Uterus (tissue), 2 donors: ENCODE measurements at regions not wholly inside any gene's neighbourhood (a gene's known extent, or its start where the extent isn't known, plus 50 kb on each side); places are given as distances from the start of the nearest gene placed in this dataset.

Source experiments
- CTCF ChIP-seq, 4 experiments: fragments of 200-600 bp in 2 of 4; fragments of 450-650 bp in 2 of 4; sonication (generic) in 2 of 4; IDR thresholded peaks; one replicate each; pipeline ENCODE4 v1.5.1; 2016 to 2019; ENCODE audit warnings: antibody characterized with exemption in 4 of 4, mild to moderate bottlenecking in 2 of 4, moderate library complexity in 1 of 4
- POLR2A ChIP-seq, 2 donors: fragments of 450-650 bp; IDR thresholded peaks; one replicate each; pipeline ENCODE4 v1.6.1; 2016; ENCODE audit warnings: antibody characterized with exemption in 2 of 2, mild to moderate bottlenecking in 1 of 2, moderate library complexity in 1 of 2

GRCh38 chr6:163992701-163993100, 578.2 kb downstream of the QKI start:
- TF ChIP-seq POLR2A (IDR thresholded peaks at IDR 0.05) (no peak), CTCF (IDR thresholded peaks at IDR 0.05) (no peak)
